Epithelial cell of proximal tubule (primary cell): ENCODE measurements at regions not wholly inside any gene's neighbourhood (a gene's known extent, or its start where the extent isn't known, plus 50 kb on each side); places are given as distances from the start of the nearest gene placed in this dataset.

Experiments used
- DNase-seq: peaks from one replicate; pipeline ENCODE4 v3.0.0-alpha.2; 2011; ENCODE audit warnings: low read depth
- H3K4me3 ChIP-seq: 2 replicates; pipeline ENCODE4 v1.5.1; 2011; ENCODE audit warnings: low read depth, mild to moderate bottlenecking, low read length
- CTCF ChIP-seq: conservative IDR thresholded peaks from 2 replicates; pipeline ENCODE4 v1.5.1; 2012; ENCODE audit warnings: low read depth, mild to moderate bottlenecking, low read length

- H3K4me3 ChIP-seq = no peak overlapping the region
- no peak for TF ChIP-seq CTCF
- no peak for DNase-seq
Measured at GRCh38 chr12:131380220-131380964, 330.5 kb upstream of the SFSWAP start.

GRCh38 chr12:131380965-131381705, 329.8 kb upstream of the SFSWAP start:
- no peak for TF ChIP-seq CTCF
- DNase-seq = no peak
- no peak overlapping the region for H3K4me3 ChIP-seq

- TF ChIP-seq CTCF = no peak
- H3K4me3 ChIP-seq = no peak overlapping the region
- no peak for DNase-seq
Measured at GRCh38 chr12:131381716-131382430, 329.0 kb upstream of the SFSWAP start.

GRCh38 chr12:131383291-131383690, 327.6 kb upstream of the SFSWAP start:
- TF ChIP-seq CTCF = no peak
- DNase-seq = no peak
- H3K4me3 ChIP-seq = no peak overlapping the region

- DNase-seq = no peak
- TF ChIP-seq CTCF = no peak
- no peak overlapping the region for H3K4me3 ChIP-seq
Measured at GRCh38 chr12:131383741-131384543, 326.9 kb upstream of the SFSWAP start.

GRCh38 chr12:131384544-131384855, 326.4 kb upstream of the SFSWAP start:
- no peak for TF ChIP-seq CTCF
- no peak overlapping the region for H3K4me3 ChIP-seq
- DNase-seq = no peak
